OCI-LY7 (cell line): ENCODE measurements at regions not wholly inside any gene's neighbourhood (a gene's known extent, or its start where the extent isn't known, plus 50 kb on each side); places are given as distances from the start of the nearest gene placed in this dataset.

ENCODE experiments used
- EZH2phosphoT487 ChIP-seq: fragments of 200-600 bp; sonication (generic); IDR thresholded peaks from 2 replicates; pipeline ENCODE4 v1.6.1; 2018; ENCODE audit warnings: low read depth, borderline replicate concordance, mild to moderate bottlenecking, mixed run types, antibody characterized with exemption, low read length, moderate library complexity, mixed read lengths
- TF ChIP-seq, protein P1 (sequence below): fragments of 200-600 bp; sonication (generic); conservative IDR thresholded peaks from 2 replicates; pipeline ENCODE4 v1.5.1; 2014; ENCODE audit warnings: mild to moderate bottlenecking, antibody characterized with exemption, low read length, moderate library complexity, mixed read lengths

GRCh38 chr2:172667581-172668325 lies 67.9 kb upstream of the RAPGEF4 start:
- TF ChIP-seq, protein P1, sequence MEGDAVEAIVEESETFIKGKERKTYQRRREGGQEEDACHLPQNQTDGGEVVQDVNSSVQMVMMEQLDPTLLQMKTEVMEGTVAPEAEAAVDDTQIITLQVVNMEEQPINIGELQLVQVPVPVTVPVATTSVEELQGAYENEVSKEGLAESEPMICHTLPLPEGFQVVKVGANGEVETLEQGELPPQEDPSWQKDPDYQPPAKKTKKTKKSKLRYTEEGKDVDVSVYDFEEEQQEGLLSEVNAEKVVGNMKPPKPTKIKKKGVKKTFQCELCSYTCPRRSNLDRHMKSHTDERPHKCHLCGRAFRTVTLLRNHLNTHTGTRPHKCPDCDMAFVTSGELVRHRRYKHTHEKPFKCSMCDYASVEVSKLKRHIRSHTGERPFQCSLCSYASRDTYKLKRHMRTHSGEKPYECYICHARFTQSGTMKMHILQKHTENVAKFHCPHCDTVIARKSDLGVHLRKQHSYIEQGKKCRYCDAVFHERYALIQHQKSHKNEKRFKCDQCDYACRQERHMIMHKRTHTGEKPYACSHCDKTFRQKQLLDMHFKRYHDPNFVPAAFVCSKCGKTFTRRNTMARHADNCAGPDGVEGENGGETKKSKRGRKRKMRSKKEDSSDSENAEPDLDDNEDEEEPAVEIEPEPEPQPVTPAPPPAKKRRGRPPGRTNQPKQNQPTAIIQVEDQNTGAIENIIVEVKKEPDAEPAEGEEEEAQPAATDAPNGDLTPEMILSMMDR = no peak
- no peak for TF ChIP-seq EZH2phosphoT487
